ENCODE measurements at regions not wholly inside any gene's neighbourhood (a gene's known extent, or its start where the extent isn't known, plus 50 kb on each side); places are given as distances from the start of the nearest gene placed in this dataset.

- no peak for TF ChIP-seq CTCF (conservative IDR thresholded peaks at IDR 0.05; ENCODE audit: low read depth, low read length)
- DNase-seq (ENCODE audit: low read depth): no peak
Measured at GRCh38 chr7:17497549-17498167, 199.2 kb downstream of the AHR start.

GRCh38 chr7:17498230-17498629 lies 199.8 kb downstream of the AHR start:
- TF ChIP-seq CTCF (conservative IDR thresholded peaks at IDR 0.05; ENCODE audit: low read depth, low read length): no peak
- no peak overlapping the region for H3K4me3 ChIP-seq (ENCODE audit: low read length)
- no peak for DNase-seq (ENCODE audit: low read depth)

More at GRCh38 chr7:17497549-17498167, 199.2 kb downstream of the AHR start:
- H3K4me3 ChIP-seq (ENCODE audit: low read length): no peak overlapping the region

GRCh38 chr7:17500736-17501135 lies 202.3 kb downstream of the AHR start:
- no peak overlapping the region for H3K4me3 ChIP-seq (ENCODE audit: low read length)
- no peak for DNase-seq (ENCODE audit: low read depth)
- TF ChIP-seq CTCF (conservative IDR thresholded peaks at IDR 0.05; ENCODE audit: low read depth, low read length): no peak

- no peak for TF ChIP-seq CTCF (conservative IDR thresholded peaks at IDR 0.05; ENCODE audit: low read depth, low read length)
- DNase-seq (ENCODE audit: low read depth): no peak
- no peak overlapping the region for H3K4me3 ChIP-seq (ENCODE audit: low read length)
Measured at GRCh38 chr7:17501441-17502212, 203.2 kb downstream of the AHR start.

- H3K4me3 ChIP-seq (ENCODE audit: low read length): no peak overlapping the region
- TF ChIP-seq CTCF (conservative IDR thresholded peaks at IDR 0.05; ENCODE audit: low read depth, low read length): no peak
- no peak for DNase-seq (ENCODE audit: low read depth)
Measured at GRCh38 chr7:17502213-17503060, 204.0 kb downstream of the AHR start.

GRCh38 chr7:17506095-17506494 lies 207.6 kb downstream of the AHR start:
- H3K4me3 ChIP-seq (ENCODE audit: low read length): no peak overlapping the region
- no peak for TF ChIP-seq CTCF (conservative IDR thresholded peaks at IDR 0.05; ENCODE audit: low read depth, low read length)
- DNase-seq (ENCODE audit: low read depth): no peak

Measured in retinal pigment epithelial cell (primary cell).